GM12878 (cell line): ENCODE measurements at regions not wholly inside any gene's neighbourhood (a gene's known extent, or its start where the extent isn't known, plus 50 kb on each side); places are given as distances from the start of the nearest gene placed in this dataset.

Experiments
- ATAC-seq: fragments of 200-7000 bp; cut with Tn5 transposase; 3 replicates; pipeline ENCODE4 v1.9.1; 2020; ENCODE audit warnings: mild to moderate bottlenecking, moderate library complexity
- BruUV-seq: library from RNA; stranded (reverse); fragments of 400-500 nt; replicated peaks from 2 replicates; lab custom pipeline; 2021; lab: Mats Ljungman, UMichigan
- CTCF ChIA-PET: fragments of 300-600 bp; sonication (Branson Sonifier 250); formaldehyde crosslinking; extraction: SDS; loops from one replicate; lab custom pipeline; 2021; ENCODE audit warnings: inconsistent platforms; lab: Yijun Ruan, JAX
- POLR2A ChIA-PET: fragments of 350-600 bp; formaldehyde crosslinking; extraction: SDS; loops from one replicate; lab custom pipeline; 2021; ENCODE audit warnings: inconsistent platforms; lab: Charles Lee
- RAD21 ChIA-PET: fragments of 300-600 bp; sonication (Branson Sonifier 250); formaldehyde crosslinking; loops from one replicate; lab custom pipeline; 2023; ENCODE audit warnings: antibody characterized with exemption; ENCODE audit not compliant: unreplicated experiment; lab: Charles Lee
- SMC1A ChIA-PET: fragments of 300-600 bp; sonication (Branson Sonifier 250); formaldehyde crosslinking; loops from one replicate; lab custom pipeline; 2023; ENCODE audit not compliant: unreplicated experiment, uncharacterized antibody; lab: Charles Lee
- DNase-seq: peaks from one replicate; pipeline ENCODE4 v3.0.0-alpha.2; 2011; ENCODE audit warnings: low read depth, low spot score
- FAIRE-seq: peaks from 3 replicates; lab custom pipeline; 2011; peaks lifted over from hg19 to GRCh38; lab: Jason Lieb, UNC
- H2AFZ ChIP-seq: 2 replicates; pipeline ENCODE4 v1.6.0; 2011; ENCODE audit warnings: low read depth, low read length, control low read depth; ENCODE audit not compliant: control insufficient read depth
- H3K27ac ChIP-seq: 2 replicates; pipeline ENCODE4 v1.5.1; 2011; ENCODE audit warnings: control low read depth; ENCODE audit not compliant: control insufficient read depth, insufficient read depth
- H3K27me3 ChIP-seq, 2 experiments: replicated peaks in 1 of 2; 2 replicates each; pipeline versions ENCODE4 v1.6.0 to v1.6.1; 2011; ENCODE audit warnings: low read length in 1 of 2; ENCODE audit not compliant: control insufficient read depth in 2 of 2, insufficient read depth in 2 of 2
- H3K36me3 ChIP-seq, 2 experiments: 2 replicates each; pipeline ENCODE4 v1.5.1; 2011; ENCODE audit warnings: low read length in 1 of 2; ENCODE audit not compliant: control insufficient read depth in 2 of 2, insufficient read depth in 2 of 2
- H3K4me1 ChIP-seq: 2 replicates; pipeline ENCODE4 v1.6.1; 2011; ENCODE audit warnings: mild to moderate bottlenecking, low read length, moderate library complexity, mixed read lengths; ENCODE audit not compliant: control insufficient read depth, insufficient read depth
- H3K4me2 ChIP-seq: 2 replicates; pipeline ENCODE4 v1.6.0; 2011; ENCODE audit warnings: control low read depth; ENCODE audit not compliant: control insufficient read depth, insufficient read depth
- H3K4me3 ChIP-seq: fragments of 200-600 bp; sonication (generic); 2 replicates; pipeline ENCODE4 v1.5.1; 2016
- H3K79me2 ChIP-seq: 2 replicates; pipeline ENCODE4 v1.6.0; 2011; ENCODE audit warnings: low read length; ENCODE audit not compliant: control insufficient read depth, insufficient read depth
- H3K9ac ChIP-seq: 2 replicates; pipeline ENCODE4 v1.8.0; 2011; ENCODE audit warnings: low read length, control low read depth, mixed read lengths; ENCODE audit not compliant: control insufficient read depth, insufficient read depth
- H3K9me3 ChIP-seq: replicated peaks from 3 replicates; pipeline ENCODE4 v1.5.1; 2011; ENCODE audit warnings: mild to moderate bottlenecking, low read length; ENCODE audit not compliant: control insufficient read depth, insufficient read depth
- H4K20me1 ChIP-seq: 2 replicates; pipeline ENCODE4 v1.6.0; 2011; ENCODE audit not compliant: control insufficient read depth, insufficient read depth
- IRF4 ChIP-seq: IDR thresholded peaks from 2 replicates; pipeline ENCODE4 v1.6.1; 2011; ENCODE audit warnings: low read depth, low read length
- SUPT20H ChIP-seq: IDR thresholded peaks from 2 replicates; pipeline ENCODE4 v1.6.1; 2011; ENCODE audit warnings: low read depth, mild to moderate bottlenecking, low read length, moderate library complexity, borderline replicate concordance; ENCODE audit not compliant: control insufficient read depth
- WGBS: methylation state at CpG from one replicate; pipeline ENCODE4 v1.1.6; 2016; ENCODE audit warnings: low lambda C conversion rate; ENCODE audit not compliant: insufficient replicate concordance, insufficient coverage; ENCODE audit errors: missing lambda C conversion rate; 5-methylcytosine and 5-hydroxymethylcytosine counted together
- in situ Hi-C: fragments of 300-500 bp; cut with MboI; formaldehyde crosslinking; loops from 9 replicates; pipeline ENCODE4 v1.14.3; 2018; ENCODE audit warnings: mixed read lengths
- intact Hi-C: fragments of 100-400 bp; cut with micrococcal nuclease; formaldehyde crosslinking; loops from one replicate; pipeline ENCODE4 v1.14.2; 2022; ENCODE audit not compliant: unreplicated experiment
- TF ChIP-seq, protein P1 (sequence below): fragments of 450-650 bp; IDR thresholded peaks from 2 replicates; pipeline ENCODE4 v1.6.1; 2016; ENCODE audit warnings: mild to moderate bottlenecking, moderate library complexity, borderline replicate concordance
- TF ChIP-seq, protein P2 (sequence below): IDR thresholded peaks from 2 replicates; pipeline ENCODE4 v1.6.1; 2012; ENCODE audit warnings: low read depth, low read length, improper control_type of control experiment

DNA sequence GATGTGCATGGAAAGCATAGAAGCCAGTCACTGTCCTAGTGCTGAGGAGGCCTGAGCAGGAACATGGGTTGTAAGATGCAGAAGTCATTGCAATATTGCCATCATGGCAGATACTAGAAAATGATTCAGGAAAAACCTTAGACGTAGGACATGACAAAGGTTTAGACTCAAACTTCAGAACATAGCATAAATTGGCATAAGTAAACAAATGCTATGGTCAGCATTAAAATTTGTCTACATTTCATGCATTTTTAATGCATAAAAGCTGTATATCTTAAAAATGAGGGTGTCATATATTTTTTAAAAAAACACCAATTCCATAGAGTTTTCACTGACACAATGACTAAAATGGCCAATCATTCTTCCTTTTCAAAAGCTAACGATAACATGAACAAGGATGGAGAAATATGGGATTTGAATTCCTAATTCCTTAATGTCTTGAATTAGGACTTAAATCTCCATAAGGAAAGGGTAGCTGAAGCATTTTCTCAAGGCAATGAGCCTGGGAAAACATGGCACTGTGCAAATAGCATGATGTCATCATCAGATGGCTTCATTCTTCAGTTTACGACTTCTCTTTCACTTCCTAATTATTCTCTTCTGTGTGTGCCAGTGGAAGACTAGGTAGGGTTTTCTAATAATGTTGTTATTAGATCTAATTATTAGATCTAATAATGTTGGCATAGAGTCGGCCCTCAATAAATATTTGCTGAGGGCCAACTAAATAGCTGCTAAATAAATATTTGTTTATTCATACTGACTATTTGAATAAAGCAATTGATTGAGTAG is 125.1 kb upstream of the FRG1 start:
- Histone ChIP-seq H4K20me1 (no peaks in the 10 kb centered on the region), H3K4me2 (no peak overlapping the region), H3K27ac (no peak overlapping the region), H3K9ac (no peak overlapping the region), H3K36me3 (no peaks in the 10 kb centered on the region), H3K4me1 (no peaks in the 10 kb centered on the region), H2AFZ (no peak overlapping the region), H3K4me3 (no peak overlapping the region), H3K27me3 (no peaks in the 10 kb centered on the region)
- ChIA-PET SMC1A (no interaction called here), POLR2A (no interaction called here), CTCF (interaction anchor here (1.2 kb wide), 1 partner anchor 23 kb away, joined by 3 read pairs; no protein-coding TSS in a partner anchor)
- FAIRE-seq (no peak), DNase-seq (no peak), ATAC-seq (no peak)
- in situ Hi-C loops: no loop called here
- intact Hi-C loops: no loop called here
- WGBS: 78% methylated on average over 4 of the region's 4 CpGs
- no TSS peak for BruUV-seq
- TF ChIP-seq, protein P1, sequence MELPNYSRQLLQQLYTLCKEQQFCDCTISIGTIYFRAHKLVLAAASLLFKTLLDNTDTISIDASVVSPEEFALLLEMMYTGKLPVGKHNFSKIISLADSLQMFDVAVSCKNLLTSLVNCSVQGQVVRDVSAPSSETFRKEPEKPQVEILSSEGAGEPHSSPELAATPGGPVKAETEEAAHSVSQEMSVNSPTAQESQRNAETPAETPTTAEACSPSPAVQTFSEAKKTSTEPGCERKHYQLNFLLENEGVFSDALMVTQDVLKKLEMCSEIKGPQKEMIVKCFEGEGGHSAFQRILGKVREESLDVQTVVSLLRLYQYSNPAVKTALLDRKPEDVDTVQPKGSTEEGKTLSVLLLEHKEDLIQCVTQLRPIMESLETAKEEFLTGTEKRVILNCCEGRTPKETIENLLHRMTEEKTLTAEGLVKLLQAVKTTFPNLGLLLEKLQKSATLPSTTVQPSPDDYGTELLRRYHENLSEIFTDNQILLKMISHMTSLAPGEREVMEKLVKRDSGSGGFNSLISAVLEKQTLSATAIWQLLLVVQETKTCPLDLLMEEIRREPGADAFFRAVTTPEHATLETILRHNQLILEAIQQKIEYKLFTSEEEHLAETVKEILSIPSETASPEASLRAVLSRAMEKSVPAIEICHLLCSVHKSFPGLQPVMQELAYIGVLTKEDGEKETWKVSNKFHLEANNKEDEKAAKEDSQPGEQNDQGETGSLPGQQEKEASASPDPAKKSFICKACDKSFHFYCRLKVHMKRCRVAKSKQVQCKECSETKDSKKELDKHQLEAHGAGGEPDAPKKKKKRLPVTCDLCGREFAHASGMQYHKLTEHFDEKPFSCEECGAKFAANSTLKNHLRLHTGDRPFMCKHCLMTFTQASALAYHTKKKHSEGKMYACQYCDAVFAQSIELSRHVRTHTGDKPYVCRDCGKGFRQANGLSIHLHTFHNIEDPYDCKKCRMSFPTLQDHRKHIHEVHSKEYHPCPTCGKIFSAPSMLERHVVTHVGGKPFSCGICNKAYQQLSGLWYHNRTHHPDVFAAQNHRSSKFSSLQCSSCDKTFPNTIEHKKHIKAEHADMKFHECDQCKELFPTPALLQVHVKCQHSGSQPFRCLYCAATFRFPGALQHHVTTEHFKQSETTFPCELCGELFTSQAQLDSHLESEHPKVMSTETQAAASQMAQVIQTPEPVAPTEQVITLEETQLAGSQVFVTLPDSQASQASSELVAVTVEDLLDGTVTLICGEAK: no peak
- TF ChIP-seq, protein P2, sequence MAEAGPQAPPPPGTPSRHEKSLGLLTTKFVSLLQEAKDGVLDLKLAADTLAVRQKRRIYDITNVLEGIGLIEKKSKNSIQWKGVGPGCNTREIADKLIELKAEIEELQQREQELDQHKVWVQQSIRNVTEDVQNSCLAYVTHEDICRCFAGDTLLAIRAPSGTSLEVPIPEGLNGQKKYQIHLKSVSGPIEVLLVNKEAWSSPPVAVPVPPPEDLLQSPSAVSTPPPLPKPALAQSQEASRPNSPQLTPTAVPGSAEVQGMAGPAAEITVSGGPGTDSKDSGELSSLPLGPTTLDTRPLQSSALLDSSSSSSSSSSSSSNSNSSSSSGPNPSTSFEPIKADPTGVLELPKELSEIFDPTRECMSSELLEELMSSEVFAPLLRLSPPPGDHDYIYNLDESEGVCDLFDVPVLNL: no peak
- TF ChIP-seq IRF4 (no peak), SUPT20H (no peak)
- TF ChIP-seq, all 136 proteins: peak for 0
- Histone ChIP-seq H3K9me3 (no peaks in the 10 kb centered on the region; the same call in 2 of the 3 replicates), H3K79me2 (no peaks in the 10 kb centered on the region)
- RAD21 ChIA-PET: no interaction called here
